NCI-H1417 (cell line): ENCODE measurements at regions not wholly inside any gene's neighbourhood (a gene's known extent, or its start where the extent isn't known, plus 50 kb on each side); places are given as distances from the start of the nearest gene placed in this dataset.
"Not testable (repeated sequence)": the region's sequence is repeated elsewhere in the genome, so short reads cannot be mapped to it uniquely, and the experiment has no call there.

Experiments used
- DNase-seq, 3 experiments: peaks; one replicate each; lab custom pipeline; 2025; lab: John Stamatoyannopoulos, UW

DNA sequence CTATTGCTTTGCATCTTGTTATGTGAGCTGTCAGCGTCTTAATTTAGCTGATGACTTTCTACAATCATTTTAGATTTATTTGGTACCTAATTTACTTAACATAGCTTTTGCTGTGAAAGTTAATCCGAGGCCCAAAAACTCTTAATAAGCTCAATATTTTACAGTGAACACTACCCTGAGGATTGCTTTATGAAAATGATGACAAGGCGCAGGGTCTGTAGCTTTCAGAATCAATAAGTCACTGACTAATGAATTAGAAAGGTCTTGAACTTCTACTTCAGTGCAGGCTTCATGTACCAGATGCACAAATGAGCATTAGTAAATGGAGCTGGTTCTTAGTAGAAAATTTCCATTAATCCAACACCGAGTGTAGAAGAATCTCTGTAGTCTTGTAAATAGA, 81.4 kb upstream of the ZNF366 start:
- DNase-seq: no peak

GRCh38 chr5:72587661-72588308, 80.6 kb upstream of the ZNF366 start:
- peak in 1 of 3 experiments; percentile 12 for DNase-seq

- DNase-seq: no peak
Measured at GRCh38 chr5:72586788-72587530, 79.7 kb upstream of the ZNF366 start.

DNA sequence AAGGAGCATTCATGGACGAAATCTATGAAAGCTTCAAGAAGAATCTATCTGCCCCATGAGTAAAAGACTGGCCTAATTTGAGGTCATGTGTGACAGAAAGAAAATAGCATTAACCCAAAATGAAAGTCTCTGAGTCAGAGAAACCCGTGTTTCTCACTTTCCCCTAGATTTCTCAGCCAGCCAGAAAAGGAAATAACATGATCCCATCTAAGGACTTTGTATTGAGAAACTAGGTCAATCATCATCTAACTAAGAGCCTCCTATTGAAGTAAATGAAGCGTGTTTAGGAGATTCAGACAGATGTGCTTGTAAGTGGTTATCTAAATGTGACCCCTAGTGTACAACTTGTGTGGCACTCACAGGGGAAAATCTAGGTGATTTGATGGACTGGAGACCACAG, 77.3 kb upstream of the ZNF366 start:
- DNase-seq: peak in 1 of 3 experiments; percentile 60

- DNase-seq: not testable (repeated sequence)
Measured at GRCh38 chr5:72579290-72579689, 72.1 kb upstream of the ZNF366 start.

- DNase-seq: no peak
Measured at GRCh38 chr5:72572236-72572765, 65.1 kb upstream of the ZNF366 start.

DNA sequence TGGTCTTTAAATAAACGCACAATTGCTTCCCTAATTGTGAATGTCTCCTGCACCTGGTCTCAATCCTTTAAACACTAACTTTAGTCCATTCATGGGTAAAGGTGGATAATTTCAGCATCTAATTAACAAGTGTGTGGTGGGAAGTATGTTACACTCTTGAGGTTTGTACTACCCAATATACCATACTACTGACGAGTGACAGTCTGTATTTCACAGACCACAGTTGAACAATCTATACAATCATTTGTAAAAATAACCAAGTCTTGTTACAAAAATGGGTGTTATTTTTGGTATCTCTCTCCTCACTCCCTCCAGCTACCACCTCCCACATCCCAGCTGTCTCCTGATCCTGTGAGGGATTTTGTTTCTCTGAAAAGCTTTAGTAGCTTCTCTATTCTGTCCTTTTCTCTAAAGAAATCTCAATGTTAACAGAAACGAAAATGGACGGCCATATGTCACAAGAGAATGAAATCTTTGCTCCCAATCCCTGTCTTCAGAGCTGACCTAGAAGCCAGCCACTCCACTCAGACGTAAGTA, 62.3 kb upstream of the ZNF366 start:
- DNase-seq: no peak

DNA sequence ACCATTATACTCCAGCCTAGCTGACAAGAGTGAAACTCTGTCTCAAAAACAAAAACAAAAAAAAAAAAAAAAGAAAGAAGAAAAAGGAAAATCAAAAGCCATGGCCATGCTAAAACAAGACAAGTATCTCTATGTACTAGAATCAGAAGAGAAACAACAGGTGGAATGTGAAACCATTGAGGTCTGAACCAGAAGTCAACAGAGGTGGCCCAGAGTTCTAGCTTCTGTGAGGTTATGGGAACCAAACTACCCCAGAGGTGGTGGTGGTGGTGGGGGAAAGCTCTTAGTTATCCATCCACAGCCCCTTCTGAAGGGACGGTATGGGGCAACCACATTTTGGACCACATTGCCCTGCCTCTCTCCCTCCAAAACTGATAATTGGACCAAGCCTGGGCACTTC, 59.5 kb upstream of the ZNF366 start:
- DNase-seq: no peak

- DNase-seq: no peak
Measured at GRCh38 chr5:72565513-72566289, 58.5 kb upstream of the ZNF366 start.

DNA sequence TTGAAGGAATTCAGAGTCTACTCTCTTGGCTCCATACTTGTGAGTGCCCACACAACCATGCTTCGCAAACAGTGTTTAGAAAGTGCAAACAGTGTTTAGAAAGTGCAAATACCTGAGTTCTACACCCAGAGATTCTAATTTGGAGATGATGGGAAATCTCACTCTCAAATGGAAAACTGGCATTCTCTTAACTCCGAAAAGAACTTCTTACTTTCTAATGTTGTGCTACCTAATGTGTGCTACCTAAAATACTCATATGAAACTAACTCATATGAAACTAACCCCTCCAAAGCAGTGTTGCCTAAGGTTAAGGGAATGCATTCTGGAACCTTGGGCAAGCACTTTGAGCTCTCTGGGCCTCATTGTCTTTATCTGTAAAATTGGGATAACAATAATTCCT, 55.5 kb upstream of the ZNF366 start:
- DNase-seq: no peak

- DNase-seq: no peak
Measured at GRCh38 chr5:72561148-72561972, 54.1 kb upstream of the ZNF366 start.

GRCh38 chr5:72559866-72560766, 52.9 kb upstream of the ZNF366 start:
- DNase-seq: no peak

DNA sequence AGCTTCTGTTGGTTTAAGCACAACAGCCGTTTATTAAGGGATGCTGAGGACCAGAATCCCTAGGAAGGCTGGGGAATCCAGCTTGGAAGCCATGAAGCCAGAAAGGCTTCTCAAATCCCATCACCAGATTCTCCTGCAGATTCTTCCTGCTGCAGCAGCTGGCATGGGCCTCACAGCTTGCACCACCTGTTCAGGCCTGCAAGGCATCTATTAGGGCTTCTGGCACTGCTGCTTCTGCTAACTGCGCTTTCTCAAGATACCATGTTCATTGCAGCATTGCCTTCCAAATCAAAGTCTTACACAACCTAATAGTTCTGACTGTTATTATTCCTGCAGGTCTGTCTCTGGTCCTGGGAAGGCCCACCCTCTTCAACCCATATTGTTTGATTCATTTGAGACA, 51.2 kb upstream of the ZNF366 start:
- no peak for DNase-seq

DNA sequence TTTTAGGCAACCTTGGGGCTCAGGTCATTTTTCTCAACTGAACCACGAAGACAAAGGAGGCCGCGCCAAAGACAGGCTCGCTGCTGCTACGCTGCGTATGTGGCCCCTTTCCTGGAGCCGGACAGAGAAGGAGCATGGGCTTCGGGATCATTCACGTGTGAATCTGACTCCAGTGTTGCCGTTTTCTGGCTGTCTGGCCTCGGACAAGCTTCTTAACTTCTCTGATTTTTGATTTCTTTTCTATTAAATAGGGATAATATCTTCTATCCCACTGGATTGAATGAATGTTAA, 50.8 kb upstream of the ZNF366 start:
- no peak for DNase-seq

- DNase-seq: no peak
Measured at GRCh38 chr5:72557167-72558045, 50.2 kb upstream of the ZNF366 start.
